C4-2B (cell line): ENCODE measurements at regions not wholly inside any gene's neighbourhood (a gene's known extent, or its start where the extent isn't known, plus 50 kb on each side); places are given as distances from the start of the nearest gene placed in this dataset.

Experiments
- ZFX ChIP-seq: fragments of 450-650 bp; IDR thresholded peaks from 2 replicates; pipeline ENCODE4 v1.6.1; 2017
- TF ChIP-seq, protein P1 (sequence below): fragments of 450-650 bp; conservative IDR thresholded peaks from 2 replicates; pipeline ENCODE4 v1.5.1; 2017; ENCODE audit warnings: mild to moderate bottlenecking

- TF ChIP-seq, protein P1, sequence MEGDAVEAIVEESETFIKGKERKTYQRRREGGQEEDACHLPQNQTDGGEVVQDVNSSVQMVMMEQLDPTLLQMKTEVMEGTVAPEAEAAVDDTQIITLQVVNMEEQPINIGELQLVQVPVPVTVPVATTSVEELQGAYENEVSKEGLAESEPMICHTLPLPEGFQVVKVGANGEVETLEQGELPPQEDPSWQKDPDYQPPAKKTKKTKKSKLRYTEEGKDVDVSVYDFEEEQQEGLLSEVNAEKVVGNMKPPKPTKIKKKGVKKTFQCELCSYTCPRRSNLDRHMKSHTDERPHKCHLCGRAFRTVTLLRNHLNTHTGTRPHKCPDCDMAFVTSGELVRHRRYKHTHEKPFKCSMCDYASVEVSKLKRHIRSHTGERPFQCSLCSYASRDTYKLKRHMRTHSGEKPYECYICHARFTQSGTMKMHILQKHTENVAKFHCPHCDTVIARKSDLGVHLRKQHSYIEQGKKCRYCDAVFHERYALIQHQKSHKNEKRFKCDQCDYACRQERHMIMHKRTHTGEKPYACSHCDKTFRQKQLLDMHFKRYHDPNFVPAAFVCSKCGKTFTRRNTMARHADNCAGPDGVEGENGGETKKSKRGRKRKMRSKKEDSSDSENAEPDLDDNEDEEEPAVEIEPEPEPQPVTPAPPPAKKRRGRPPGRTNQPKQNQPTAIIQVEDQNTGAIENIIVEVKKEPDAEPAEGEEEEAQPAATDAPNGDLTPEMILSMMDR = no peak
- no peak for TF ChIP-seq ZFX
Measured at GRCh38 chr18:22067682-22068081, 101.7 kb upstream of the GATA6 start.
